HepG2 (cell line): ENCODE measurements at regions not wholly inside any gene's neighbourhood (a gene's known extent, or its start where the extent isn't known, plus 50 kb on each side); places are given as distances from the start of the nearest gene placed in this dataset.

ENCODE experiments used
- ATAC-seq: fragments of 200-7000 bp; cut with Tn5 transposase; 3 replicates; pipeline ENCODE4 v1.9.1; 2020; ENCODE audit warnings: mild to moderate bottlenecking, moderate library complexity
- BruUV-seq: library from RNA; stranded (reverse); fragments of 400-500 nt; replicated peaks from 2 replicates; lab custom pipeline; 2021; lab: Mats Ljungman, UMichigan
- CTCF ChIA-PET: fragments of 300-600 bp; formaldehyde crosslinking; extraction: SDS; loops from one replicate; lab custom pipeline; 2021; ENCODE audit warnings: low total read pairs, inconsistent platforms, low intra/inter-chr PET ratio; lab: Yijun Ruan, JAX
- POLR2A ChIA-PET: fragments of 350-600 bp; sonication (Branson Sonifier 250); formaldehyde crosslinking; loops from one replicate; lab custom pipeline; 2020; ENCODE audit warnings: antibody characterized with exemption, inconsistent platforms; lab: Yijun Ruan, JAX
- DNase-seq: peaks from one replicate; pipeline ENCODE4 v3.0.0-alpha.2; 2015; ENCODE audit warnings: low spot score
- FAIRE-seq: peaks from 3 replicates; lab custom pipeline; 2011; peaks lifted over from hg19 to GRCh38; lab: Jason Lieb, UNC
- H2AFZ ChIP-seq: one replicate; pipeline ENCODE4 v1.6.1; 2011; ENCODE audit warnings: low read length, inconsistent platforms
- H3K27ac ChIP-seq: fragments of 300-600 bp; 3 replicates; pipeline ENCODE4 v1.8.0; 2011; ENCODE audit warnings: mixed run types, mild to moderate bottlenecking, mixed read lengths, low read length, inconsistent platforms; ENCODE audit not compliant: insufficient read depth; ENCODE audit errors: extremely low read length
- H3K27me3 ChIP-seq, 2 experiments: fragments of 200-600 bp in 1 of 2; 2 replicates in 1 of 2; 3 replicates in 1 of 2; pipeline versions ENCODE4 v1.6.0 to v1.8.0; 2011; ENCODE audit warnings: low read length in 2 of 2, mild to moderate bottlenecking in 2 of 2, moderate library complexity in 2 of 2, inconsistent platforms in 1 of 2; ENCODE audit not compliant: insufficient read depth in 2 of 2, control insufficient read depth in 1 of 2
- H3K36me3 ChIP-seq, 2 experiments: fragments of 200-600 bp in 1 of 2; replicated peaks in 1 of 2; 2 replicates in 1 of 2; 3 replicates in 1 of 2; pipeline versions ENCODE4 v1.5.1 to v1.8.0; 2011; ENCODE audit warnings: low read length in 2 of 2, inconsistent platforms in 1 of 2; ENCODE audit not compliant: insufficient read depth in 2 of 2, control insufficient read depth in 1 of 2
- H3K4me1 ChIP-seq: 2 replicates; pipeline ENCODE4 v1.5.1; 2012; ENCODE audit warnings: low read length, inconsistent platforms; ENCODE audit not compliant: insufficient read depth
- H3K4me2 ChIP-seq: 2 replicates; pipeline ENCODE4 v1.6.0; 2011; ENCODE audit warnings: low read depth, low read length, inconsistent platforms
- H3K4me3 ChIP-seq, 3 experiments: fragments of 200-600 bp in 1 of 3; sonication (generic), shearing (Covaris generic) in 1 of 3; replicated peaks in 1 of 3; 2 replicates each; pipeline ENCODE4 v1.5.1; 2011 to 2016; ENCODE audit warnings: low read length in 3 of 3, inconsistent platforms in 2 of 3, low read depth in 2 of 3, mild to moderate bottlenecking in 2 of 3, control low read depth in 1 of 3, mixed read lengths in 1 of 3; ENCODE audit not compliant: insufficient read depth in 1 of 3
- H3K79me2 ChIP-seq: one replicate; pipeline ENCODE4 v1.6.1; 2011; ENCODE audit warnings: low read length, inconsistent platforms; ENCODE audit not compliant: insufficient read depth
- H3K9ac ChIP-seq: 2 replicates; pipeline ENCODE4 v1.6.0; 2011; ENCODE audit warnings: mild to moderate bottlenecking, low read depth, low read length, inconsistent platforms; ENCODE audit not compliant: insufficient read depth
- H3K9me3 ChIP-seq: 2 replicates; pipeline ENCODE4 v1.5.1; 2012; ENCODE audit warnings: mild to moderate bottlenecking, low read length
- H4K20me1 ChIP-seq: 2 replicates; pipeline ENCODE4 v1.6.0; 2011; ENCODE audit warnings: inconsistent platforms, mild to moderate bottlenecking, low read length, moderate library complexity; ENCODE audit not compliant: insufficient read depth
- KLF15 ChIP-seq: sonication (generic); formaldehyde crosslinking; IDR thresholded peaks from 2 replicates; pipeline ENCODE4 v1.8.1; 2023; ENCODE audit warnings: borderline replicate concordance, mild to moderate bottlenecking, inconsistent platforms, missing genetic modification reagents, mixed read lengths
- PHB2 ChIP-seq: fragments of 450-650 bp; IDR thresholded peaks from 2 replicates; pipeline ENCODE4 v1.6.1; 2018; ENCODE audit not compliant: partially characterized antibody
- RARA ChIP-seq: IDR thresholded peaks from 2 replicates; pipeline ENCODE4 v1.6.1; 2016; ENCODE audit warnings: missing genetic modification reagents, missing compliant biosample characterization
- SALL1 ChIP-seq: sonication (generic); formaldehyde crosslinking; IDR thresholded peaks from 2 replicates; pipeline ENCODE4 v1.8.0; 2022; ENCODE audit warnings: mild to moderate bottlenecking, missing genetic modification reagents
- SMARCE1 ChIP-seq: fragments of 450-650 bp; IDR thresholded peaks from 2 replicates; pipeline ENCODE4 v1.6.1; 2017; ENCODE audit warnings: borderline replicate concordance
- ZBTB25 ChIP-seq: IDR thresholded peaks from 2 replicates; pipeline ENCODE4 v1.6.1; 2018; ENCODE audit warnings: missing genetic modification reagents
- ZFAT ChIP-seq: sonication (generic); formaldehyde crosslinking; conservative IDR thresholded peaks from 2 replicates; pipeline ENCODE4 v1.8.1; 2023; ENCODE audit warnings: missing genetic modification reagents, inconsistent platforms
- ZFP91 ChIP-seq: sonication (generic); formaldehyde crosslinking; IDR thresholded peaks from 2 replicates; pipeline ENCODE4 v1.9.0; 2022; ENCODE audit warnings: missing genetic modification reagents, mild to moderate bottlenecking, borderline replicate concordance
- WGBS: methylation state at CpG from one replicate; pipeline ENCODE4 v1.1.6; 2017; ENCODE audit warnings: low lambda C conversion rate; 5-methylcytosine and 5-hydroxymethylcytosine counted together
- in situ Hi-C: cut with HindIII; loops from 2 replicates; pipeline ENCODE4 v1.10.0; 2017; ENCODE audit warnings: low pct_unique_long_range_greater_than_20kb; ENCODE audit not compliant: extremely low pct_ligation_motif_present
- intact Hi-C: fragments of 100-400 bp; cut with micrococcal nuclease; formaldehyde crosslinking; loops from one replicate; pipeline ENCODE4 v1.10.0; 2022; ENCODE audit not compliant: unreplicated experiment

GRCh38 chr4:137631605-137632004, 99.3 kb upstream of the PCDH18 start:
- POLR2A ChIA-PET = no interaction called here

More at GRCh38 chr4:137631605-137632004, 99.3 kb upstream of the PCDH18 start:
- H3K9ac ChIP-seq = no peak overlapping the region
- H3K4me1 ChIP-seq = no peaks in the 10 kb centered on the region
- in situ Hi-C loops (no loop called here), intact Hi-C loops (no loop called here)
- H3K36me3 ChIP-seq = no peaks in the 10 kb centered on the region
- H3K27ac ChIP-seq = no peak overlapping the region
- H3K9me3 ChIP-seq = no peaks in the 10 kb centered on the region
- no TSS peak for BruUV-seq
- no peak for FAIRE-seq
- no peak for DNase-seq
- no peaks in the 10 kb centered on the region for H3K79me2 ChIP-seq
- ATAC-seq = no peak
- H2AFZ ChIP-seq = no peak overlapping the region
- CTCF ChIA-PET = no interaction called here
- H3K4me3 ChIP-seq = no peak overlapping the region
- H4K20me1 ChIP-seq = no peaks in the 10 kb centered on the region
- 33% methylated on average over 1 of the region's 2 CpGs for WGBS
- no peak overlapping the region for H3K4me2 ChIP-seq
- no peak for TF ChIP-seq PHB2
- TF ChIP-seq ZFP91 (CRISPR knock-in tag) = no peak
- no peak for TF ChIP-seq ZBTB25 (CRISPR knock-in tag)
- no peak for TF ChIP-seq RARA
- no peak for TF ChIP-seq SMARCE1
- TF ChIP-seq SALL1 (CRISPR knock-in tag) = no peak
- TF ChIP-seq ZFAT (CRISPR knock-in tag) = no peak
- TF ChIP-seq KLF15 (CRISPR knock-in tag) = no peak
- H3K27me3 ChIP-seq = no peaks in the 10 kb centered on the region
